ENCODE measurements at regions not wholly inside any gene's neighbourhood (a gene's known extent, or its start where the extent isn't known, plus 50 kb on each side); places are given as distances from the start of the nearest gene placed in this dataset.
"Not testable (repeated sequence)": the region's sequence is repeated elsewhere in the genome, so short reads cannot be mapped to it uniquely, and the experiment has no call there.

DNA sequence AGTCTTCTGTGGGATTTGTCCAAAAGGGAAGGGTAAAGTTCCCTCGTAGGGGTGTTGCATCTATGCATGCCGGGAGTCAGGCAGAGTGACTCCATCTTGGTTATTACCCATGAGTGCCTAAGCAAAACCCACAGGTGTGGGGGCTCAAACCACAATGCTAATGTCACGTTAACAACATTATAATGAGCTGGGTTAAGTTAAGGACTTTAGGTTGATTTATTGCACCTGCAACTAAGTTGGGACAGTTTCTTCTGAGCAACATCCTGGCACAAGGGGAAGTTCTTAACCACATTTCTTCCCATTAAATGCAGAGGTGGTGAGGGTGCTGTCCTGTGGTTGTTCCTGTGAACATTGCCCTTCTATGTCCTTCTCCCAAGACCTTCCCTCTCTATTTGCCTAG is 1596.8 kb upstream of the SLC39A10 start:
- H3K4me3 ChIP-seq: no peak overlapping the region
- no peaks in the 10 kb centered on the region for H3K27me3 ChIP-seq
- H3K4me1 ChIP-seq (ENCODE audit: low read depth): no peaks in the 10 kb centered on the region
- TF ChIP-seq CTCF (IDR thresholded peaks at IDR 0.05; ENCODE audit: low read depth, low read length): no peak
- no peaks in the 10 kb centered on the region for H3K9me3 ChIP-seq (ENCODE audit: low read depth)
- H3K27ac ChIP-seq: no peak overlapping the region
- no peaks in the 10 kb centered on the region for H3K36me3 ChIP-seq
- DNase-seq (ENCODE audit: low read depth in 1 of 2, low spot score in 1 of 2): no peak

GRCh38 chr2:194054313-194054712 is 1602.7 kb upstream of the SLC39A10 start:
- H3K4me3 ChIP-seq: no peak overlapping the region
- TF ChIP-seq CTCF (IDR thresholded peaks at IDR 0.05; ENCODE audit: low read depth, low read length): no peak
- H3K4me1 ChIP-seq (ENCODE audit: low read depth): no peaks in the 10 kb centered on the region
- no peak overlapping the region for H3K27ac ChIP-seq
- no peaks in the 10 kb centered on the region for H3K36me3 ChIP-seq
- no peak for DNase-seq (ENCODE audit: low read depth in 1 of 2, low spot score in 1 of 2)
- H3K27me3 ChIP-seq: no peaks in the 10 kb centered on the region
- no peaks in the 10 kb centered on the region for H3K9me3 ChIP-seq (ENCODE audit: low read depth)

DNA sequence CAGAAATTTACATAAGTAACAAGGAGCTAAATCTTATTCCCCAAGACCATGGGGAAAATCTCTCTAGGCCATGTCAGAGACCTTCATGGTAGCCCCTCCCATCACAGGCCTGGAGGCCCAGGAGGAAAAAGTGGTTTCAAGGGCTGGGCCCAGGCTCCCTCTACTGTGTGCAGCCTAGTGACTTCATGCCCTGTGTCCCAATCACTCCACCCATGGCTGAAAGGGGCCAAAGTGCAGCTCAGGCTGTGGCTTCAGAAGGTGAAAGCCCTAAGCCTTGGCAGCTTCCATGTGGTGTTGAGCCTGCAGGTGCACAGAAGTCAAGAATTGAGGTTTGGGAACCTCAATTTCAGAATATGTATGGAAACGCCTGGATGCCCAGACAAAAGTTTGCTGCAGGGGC is 1612.7 kb upstream of the SLC39A10 start:
- no peak overlapping the region for H3K27ac ChIP-seq
- H3K9me3 ChIP-seq (ENCODE audit: low read depth): no peaks in the 10 kb centered on the region
- no peak overlapping the region for H3K4me3 ChIP-seq
- DNase-seq (ENCODE audit: low read depth in 1 of 2, low spot score in 1 of 2): no peak
- no peaks in the 10 kb centered on the region for H3K36me3 ChIP-seq
- TF ChIP-seq CTCF (IDR thresholded peaks at IDR 0.05; ENCODE audit: low read depth, low read length): no peak
- H3K4me1 ChIP-seq (ENCODE audit: low read depth): no peaks in the 10 kb centered on the region
- H3K27me3 ChIP-seq: no peaks in the 10 kb centered on the region

DNA sequence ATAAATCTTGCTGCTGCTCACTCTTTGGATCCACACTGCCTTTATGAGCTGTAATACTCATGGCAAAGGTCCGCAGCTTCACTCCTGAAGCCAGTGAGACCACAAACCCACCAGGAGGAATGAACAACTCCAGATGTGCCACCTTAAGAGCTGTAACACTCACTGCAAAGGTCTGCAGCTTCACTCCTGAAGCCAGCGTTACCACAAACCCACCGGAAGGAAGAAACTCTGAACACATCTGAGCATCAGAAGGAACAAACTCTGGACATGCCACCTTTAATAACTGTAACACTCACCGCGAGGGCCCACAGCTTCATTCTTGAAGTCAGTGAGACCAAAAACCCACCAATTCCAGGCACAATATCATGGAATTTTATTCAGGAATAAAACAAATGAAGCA is 1635.9 kb upstream of the SLC39A10 start:
- not testable (repeated sequence) for H3K36me3 ChIP-seq; H3K27me3 ChIP-seq; H3K9me3 ChIP-seq (ENCODE audit: low read depth); H3K27ac ChIP-seq; H3K4me1 ChIP-seq (ENCODE audit: low read depth); DNase-seq (ENCODE audit: low read depth in 1 of 2, low spot score in 1 of 2); H3K4me3 ChIP-seq

DNA sequence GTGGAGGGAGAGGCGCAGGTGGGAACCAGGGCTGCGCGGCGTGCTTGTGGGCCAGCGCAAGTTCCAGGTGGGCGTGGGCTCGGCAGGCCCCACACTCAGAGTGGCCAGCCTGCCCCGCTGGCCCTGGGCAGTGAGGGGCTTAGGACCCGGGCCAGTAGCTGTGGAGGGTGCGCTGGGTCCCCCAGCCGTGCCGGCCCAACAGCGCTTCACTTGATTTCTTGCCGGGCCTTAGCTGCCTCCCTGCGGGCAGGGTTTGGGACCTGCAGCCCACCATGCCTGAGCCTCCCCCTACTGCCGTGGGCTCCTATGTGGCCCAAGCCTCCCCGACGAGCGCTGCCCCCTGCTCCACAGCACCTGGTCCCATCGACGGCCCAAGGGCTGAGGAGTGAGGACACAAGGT is 1636.9 kb upstream of the SLC39A10 start:
- no peaks in the 10 kb centered on the region for H3K4me1 ChIP-seq (ENCODE audit: low read depth)
- H3K4me3 ChIP-seq: no peak overlapping the region
- H3K27me3 ChIP-seq: no peaks in the 10 kb centered on the region
- no peak overlapping the region for H3K27ac ChIP-seq
- no peak for TF ChIP-seq CTCF (IDR thresholded peaks at IDR 0.05; ENCODE audit: low read depth, low read length)
- no peaks in the 10 kb centered on the region for H3K9me3 ChIP-seq (ENCODE audit: low read depth)
- DNase-seq (ENCODE audit: low read depth in 1 of 2, low spot score in 1 of 2): no peak
- H3K36me3 ChIP-seq: no peaks in the 10 kb centered on the region

GRCh38 chr2:194015751-194016150 is 1641.3 kb upstream of the SLC39A10 start:
- Histone ChIP-seq H3K27ac (no peak overlapping the region), H3K4me1 (ENCODE audit: low read depth) (no peaks in the 10 kb centered on the region), H3K27me3 (no peaks in the 10 kb centered on the region), H3K36me3 (no peaks in the 10 kb centered on the region), H3K9me3 (ENCODE audit: low read depth) (no peaks in the 10 kb centered on the region), H3K4me3 (no peak overlapping the region)
- no peak for DNase-seq (ENCODE audit: low read depth in 1 of 2, low spot score in 1 of 2)
- no peak for TF ChIP-seq CTCF (IDR thresholded peaks at IDR 0.05; ENCODE audit: low read depth, low read length)
